Right lobe of liver (tissue), 4 donors: ENCODE measurements at regions not wholly inside any gene's neighbourhood (a gene's known extent, or its start where the extent isn't known, plus 50 kb on each side); places are given as distances from the start of the nearest gene placed in this dataset.

ENCODE experiments used
- POLR2A ChIP-seq: fragments of 450-650 bp; IDR thresholded peaks from one replicate; pipeline ENCODE4 v1.6.1; 2017; ENCODE audit warnings: antibody characterized with exemption, mild to moderate bottlenecking
- TF ChIP-seq, protein P1 (sequence below), 4 donors: fragments of 200-600 bp in 3 of 4; fragments of 450-650 bp in 1 of 4; IDR thresholded peaks; one replicate each; pipeline versions ENCODE4 v1.5.1 to v1.8.0; 2016 to 2022; ENCODE audit warnings: antibody characterized with exemption in 4 of 4, mild to moderate bottlenecking in 2 of 4
- donor health status: DM: no; HTN: no; CAD: no.
- donor health status: DM: no; HTN: no; CAD: no.
- donor health status: DM: no; HTN: yes; CAD: no.

DNA sequence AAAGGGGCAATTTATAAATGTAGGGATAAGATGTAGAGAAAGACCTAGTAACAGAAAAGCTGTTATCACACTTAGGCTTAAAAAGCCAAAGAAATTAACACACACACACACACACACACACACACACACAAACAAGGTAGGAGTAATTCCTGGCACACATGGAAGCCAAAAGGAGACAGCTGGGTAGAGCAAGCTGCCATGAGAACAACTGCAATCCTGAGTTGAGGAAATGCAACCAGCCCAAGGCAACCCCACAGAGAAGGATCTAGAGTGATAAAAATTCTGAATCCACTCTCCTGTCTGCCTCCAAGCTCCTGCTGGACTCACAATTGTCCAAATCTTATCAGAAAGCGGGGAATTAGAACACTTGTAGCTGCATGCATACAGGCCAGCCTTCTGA, 229.1 kb upstream of the DGKB start:
- TF ChIP-seq POLR2A: no peak
- TF ChIP-seq, protein P1, sequence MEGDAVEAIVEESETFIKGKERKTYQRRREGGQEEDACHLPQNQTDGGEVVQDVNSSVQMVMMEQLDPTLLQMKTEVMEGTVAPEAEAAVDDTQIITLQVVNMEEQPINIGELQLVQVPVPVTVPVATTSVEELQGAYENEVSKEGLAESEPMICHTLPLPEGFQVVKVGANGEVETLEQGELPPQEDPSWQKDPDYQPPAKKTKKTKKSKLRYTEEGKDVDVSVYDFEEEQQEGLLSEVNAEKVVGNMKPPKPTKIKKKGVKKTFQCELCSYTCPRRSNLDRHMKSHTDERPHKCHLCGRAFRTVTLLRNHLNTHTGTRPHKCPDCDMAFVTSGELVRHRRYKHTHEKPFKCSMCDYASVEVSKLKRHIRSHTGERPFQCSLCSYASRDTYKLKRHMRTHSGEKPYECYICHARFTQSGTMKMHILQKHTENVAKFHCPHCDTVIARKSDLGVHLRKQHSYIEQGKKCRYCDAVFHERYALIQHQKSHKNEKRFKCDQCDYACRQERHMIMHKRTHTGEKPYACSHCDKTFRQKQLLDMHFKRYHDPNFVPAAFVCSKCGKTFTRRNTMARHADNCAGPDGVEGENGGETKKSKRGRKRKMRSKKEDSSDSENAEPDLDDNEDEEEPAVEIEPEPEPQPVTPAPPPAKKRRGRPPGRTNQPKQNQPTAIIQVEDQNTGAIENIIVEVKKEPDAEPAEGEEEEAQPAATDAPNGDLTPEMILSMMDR (IDR thresholded peaks at IDR 0.05): no peak
